HCT116 (cell line): ENCODE measurements at regions not wholly inside any gene's neighbourhood (a gene's known extent, or its start where the extent isn't known, plus 50 kb on each side); places are given as distances from the start of the nearest gene placed in this dataset.

Source experiments
- EGR1 ChIP-seq: IDR thresholded peaks from 2 replicates; pipeline ENCODE4 v1.6.1; 2012; ENCODE audit warnings: low read depth
- EZH2 ChIP-seq: fragments of 200-600 bp; sonication (generic); IDR thresholded peaks from 2 replicates; pipeline ENCODE4 v1.6.1; 2017; ENCODE audit warnings: antibody characterized with exemption, mixed run types
- POLR2A ChIP-seq: IDR thresholded peaks from 2 replicates; pipeline ENCODE4 v1.7.0; 2011; ENCODE audit warnings: borderline replicate concordance; ENCODE audit not compliant: insufficient read depth, insufficient read length; ENCODE audit errors: extremely low read depth
- POLR2AphosphoS5 ChIP-seq: IDR thresholded peaks from 2 replicates; pipeline ENCODE4 v1.6.1; 2011; ENCODE audit warnings: mild to moderate bottlenecking, low read depth, low read length, moderate library complexity
- SIN3A ChIP-seq: IDR thresholded peaks from 2 replicates; pipeline ENCODE4 v1.6.1; 2012; ENCODE audit warnings: low read depth
- YY1 ChIP-seq: IDR thresholded peaks from 2 replicates; pipeline ENCODE4 v1.6.1; 2011; ENCODE audit warnings: low read length, low read depth, moderate library complexity, mild to moderate bottlenecking; ENCODE audit not compliant: insufficient replicate concordance; ENCODE audit errors: extremely low read depth
- ZFX ChIP-seq: fragments of 450-650 bp; IDR thresholded peaks from 2 replicates; pipeline ENCODE4 v1.6.1; 2017
- ZNF274 ChIP-seq: fragments of 200-500 bp; sonication (Bioruptor generic); IDR thresholded peaks from 2 replicates; pipeline ENCODE4 v1.6.1; 2014; ENCODE audit warnings: mild to moderate bottlenecking, low read depth, low read length, inconsistent platforms
- TF ChIP-seq, protein P1 (sequence below): IDR thresholded peaks from 2 replicates; pipeline ENCODE4 v1.6.1; 2012
- TF ChIP-seq, protein P2 (sequence below), 3 experiments: fragments of 200-600 bp in 1 of 3; sonication (generic) in 1 of 3; IDR thresholded peaks in 2 of 3; conservative IDR thresholded peaks in 1 of 3; 2 replicates each; pipeline ENCODE4 v1.5.1; 2012 to 2017; ENCODE audit warnings: low read depth in 2 of 3, low read length in 2 of 3, antibody characterized with exemption in 1 of 3, borderline replicate concordance in 1 of 3, control low read depth in 1 of 3, mild to moderate bottlenecking in 1 of 3, mixed read lengths in 1 of 3, mixed run types in 1 of 3, moderate library complexity in 1 of 3; ENCODE audit not compliant: insufficient read depth in 1 of 3
- TF ChIP-seq, protein P3 (sequence below): IDR thresholded peaks from 2 replicates; pipeline ENCODE4 v1.6.1; 2011; ENCODE audit warnings: mild to moderate bottlenecking, low read length, moderate library complexity; ENCODE audit not compliant: insufficient replicate concordance; ENCODE audit errors: extremely low read depth

DNA sequence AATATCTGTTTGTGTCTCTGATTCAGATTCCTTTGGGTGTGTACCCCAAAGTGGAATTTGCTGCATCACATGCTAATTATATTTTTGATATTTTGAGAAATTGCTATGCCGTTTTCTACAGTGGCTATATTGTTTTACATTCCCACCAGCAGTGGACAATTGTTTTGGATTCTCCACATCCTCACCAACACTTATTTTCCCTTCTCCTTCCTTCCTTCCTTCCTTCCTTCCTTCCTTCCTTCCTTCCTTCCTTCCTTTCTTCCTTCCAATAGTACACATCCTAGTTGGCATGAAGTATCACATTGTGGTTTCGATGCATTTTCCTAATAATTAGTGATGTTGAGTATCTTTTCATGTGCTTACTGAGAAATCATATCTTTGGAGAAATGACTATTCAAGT is 535.5 kb downstream of the SH2D4B start:
- TF ChIP-seq ZFX (no peak), POLR2AphosphoS5 (no peak), EZH2 (no peak), POLR2A (no peak), ZNF274 (no peak), EGR1 (no peak), SIN3A (no peak), YY1 (no peak)
- TF ChIP-seq, protein P1, sequence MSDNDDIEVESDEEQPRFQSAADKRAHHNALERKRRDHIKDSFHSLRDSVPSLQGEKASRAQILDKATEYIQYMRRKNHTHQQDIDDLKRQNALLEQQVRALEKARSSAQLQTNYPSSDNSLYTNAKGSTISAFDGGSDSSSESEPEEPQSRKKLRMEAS, result no peak
- TF ChIP-seq, protein P2, sequence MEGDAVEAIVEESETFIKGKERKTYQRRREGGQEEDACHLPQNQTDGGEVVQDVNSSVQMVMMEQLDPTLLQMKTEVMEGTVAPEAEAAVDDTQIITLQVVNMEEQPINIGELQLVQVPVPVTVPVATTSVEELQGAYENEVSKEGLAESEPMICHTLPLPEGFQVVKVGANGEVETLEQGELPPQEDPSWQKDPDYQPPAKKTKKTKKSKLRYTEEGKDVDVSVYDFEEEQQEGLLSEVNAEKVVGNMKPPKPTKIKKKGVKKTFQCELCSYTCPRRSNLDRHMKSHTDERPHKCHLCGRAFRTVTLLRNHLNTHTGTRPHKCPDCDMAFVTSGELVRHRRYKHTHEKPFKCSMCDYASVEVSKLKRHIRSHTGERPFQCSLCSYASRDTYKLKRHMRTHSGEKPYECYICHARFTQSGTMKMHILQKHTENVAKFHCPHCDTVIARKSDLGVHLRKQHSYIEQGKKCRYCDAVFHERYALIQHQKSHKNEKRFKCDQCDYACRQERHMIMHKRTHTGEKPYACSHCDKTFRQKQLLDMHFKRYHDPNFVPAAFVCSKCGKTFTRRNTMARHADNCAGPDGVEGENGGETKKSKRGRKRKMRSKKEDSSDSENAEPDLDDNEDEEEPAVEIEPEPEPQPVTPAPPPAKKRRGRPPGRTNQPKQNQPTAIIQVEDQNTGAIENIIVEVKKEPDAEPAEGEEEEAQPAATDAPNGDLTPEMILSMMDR (IDR thresholded peaks at IDR 0.05 in 2 of 3, conservative IDR thresholded peaks at IDR 0.05 in 1 of 3; ENCODE audit: borderline replicate concordance in 1 of 3, insufficient read depth in 1 of 3, low read depth in 2 of 3, low read length in 2 of 3), result no peak
- TF ChIP-seq, protein P3, sequence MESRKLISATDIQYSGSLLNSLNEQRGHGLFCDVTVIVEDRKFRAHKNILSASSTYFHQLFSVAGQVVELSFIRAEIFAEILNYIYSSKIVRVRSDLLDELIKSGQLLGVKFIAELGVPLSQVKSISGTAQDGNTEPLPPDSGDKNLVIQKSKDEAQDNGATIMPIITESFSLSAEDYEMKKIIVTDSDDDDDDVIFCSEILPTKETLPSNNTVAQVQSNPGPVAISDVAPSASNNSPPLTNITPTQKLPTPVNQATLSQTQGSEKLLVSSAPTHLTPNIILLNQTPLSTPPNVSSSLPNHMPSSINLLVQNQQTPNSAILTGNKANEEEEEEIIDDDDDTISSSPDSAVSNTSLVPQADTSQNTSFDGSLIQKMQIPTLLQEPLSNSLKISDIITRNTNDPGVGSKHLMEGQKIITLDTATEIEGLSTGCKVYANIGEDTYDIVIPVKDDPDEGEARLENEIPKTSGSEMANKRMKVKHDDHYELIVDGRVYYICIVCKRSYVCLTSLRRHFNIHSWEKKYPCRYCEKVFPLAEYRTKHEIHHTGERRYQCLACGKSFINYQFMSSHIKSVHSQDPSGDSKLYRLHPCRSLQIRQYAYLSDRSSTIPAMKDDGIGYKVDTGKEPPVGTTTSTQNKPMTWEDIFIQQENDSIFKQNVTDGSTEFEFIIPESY, result no peak
